ENCODE measurements at regions not wholly inside any gene's neighbourhood (a gene's known extent, or its start where the extent isn't known, plus 50 kb on each side); places are given as distances from the start of the nearest gene placed in this dataset.
"Not testable (repeated sequence)": the region's sequence is repeated elsewhere in the genome, so short reads cannot be mapped to it uniquely, and the experiment has no call there.

GRCh38 chr19:41511628-41512027, 64.3 kb upstream of the CEACAM21 start:
- CTCF ChIA-PET = no interaction called here
- H3K27me3 ChIP-seq (replicated peaks; ENCODE audit: insufficient read depth, low read depth, low read length, poor library complexity) = peaks cover 97% of the 10 kb centered on the region
- POLR2A ChIA-PET (ENCODE audit: low non-redundant PET) = no interaction called here
- intact Hi-C loops (cut with micrococcal nuclease; ENCODE audit: unreplicated experiment) = no loop called here
- DNase-seq (ENCODE audit: low spot score) = no peak
- no TSS peak for BruUV-seq (replicated peaks)
- H3K4me3 ChIP-seq (ENCODE audit: low read depth, low read length, poor library complexity, severe bottlenecking) = no peak overlapping the region
- no peak overlapping the region for H3K27ac ChIP-seq (ENCODE audit: low read depth, low read length, poor library complexity, severe bottlenecking)
- no peaks in the 10 kb centered on the region for H3K9me3 ChIP-seq (ENCODE audit: low read depth, low read length, poor library complexity, severe bottlenecking)
- no peaks in the 10 kb centered on the region for H3K4me1 ChIP-seq (ENCODE audit: insufficient read depth, low read length, poor library complexity, severe bottlenecking)
- H3K36me3 ChIP-seq (ENCODE audit: insufficient read depth, low read length, poor library complexity, severe bottlenecking) = no peaks in the 10 kb centered on the region
- no peak for TF ChIP-seq EZH2 (IDR thresholded peaks at IDR 0.05; ENCODE audit: borderline replicate concordance, low read depth, low read length, poor library complexity, severe bottlenecking)
- TF ChIP-seq CTCF (conservative IDR thresholded peaks at IDR 0.05; ENCODE audit: low read depth, low read length) = no peak

DNA sequence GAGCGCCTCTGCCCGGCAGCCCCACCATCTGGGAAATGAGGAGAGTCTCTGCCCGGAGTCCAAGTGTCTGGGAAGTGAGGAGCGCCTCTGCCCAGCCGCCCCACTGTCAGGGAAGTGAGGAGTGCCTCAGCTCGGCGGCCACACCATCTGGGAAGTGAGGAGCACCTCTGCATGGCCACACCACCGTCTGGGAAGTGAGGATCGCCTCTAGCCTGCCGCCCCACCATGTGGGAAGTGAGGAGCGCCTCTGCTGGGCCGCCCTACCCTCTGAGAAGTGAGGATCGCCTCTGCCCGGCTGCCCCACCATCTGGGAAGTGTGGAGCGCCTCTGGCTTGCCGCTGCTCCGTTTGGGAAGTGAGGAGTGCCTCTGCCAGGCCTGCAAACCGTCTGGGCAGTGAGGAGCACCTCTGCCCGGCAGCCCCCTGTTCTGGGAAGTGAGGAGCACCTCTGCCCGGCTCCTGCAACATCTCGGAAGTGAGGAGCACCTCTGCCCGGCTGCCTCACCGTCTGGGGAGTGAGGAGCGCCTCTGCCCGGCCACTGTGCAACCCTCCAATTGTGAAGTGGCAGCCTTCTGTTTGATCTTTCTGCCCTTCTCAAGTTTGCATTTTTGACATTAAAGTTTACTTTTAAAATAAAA, 60.8 kb upstream of the CEACAM21 start:
- H3K4me1 ChIP-seq (ENCODE audit: insufficient read depth, low read length, poor library complexity, severe bottlenecking) = no peaks in the 10 kb centered on the region
- H3K27me3 ChIP-seq (replicated peaks; ENCODE audit: insufficient read depth, low read depth, low read length, poor library complexity) = peaks cover 99% of the 10 kb centered on the region
- CTCF ChIA-PET = no interaction called here

GRCh38 chr19:41516292-41517171, 59.4 kb upstream of the CEACAM21 start:
- BruUV-seq (replicated peaks); CTCF ChIA-PET: not testable (repeated sequence)
- peak; percentile 41 for DNase-seq (ENCODE audit: low spot score)

More for the DNA sequence above, 60.8 kb upstream of the CEACAM21 start:
- DNase-seq (ENCODE audit: low spot score) = no peak
- H3K27ac ChIP-seq (ENCODE audit: low read depth, low read length, poor library complexity, severe bottlenecking) = no peak overlapping the region
- no TSS peak for BruUV-seq (replicated peaks)
- no peaks in the 10 kb centered on the region for H3K36me3 ChIP-seq (ENCODE audit: insufficient read depth, low read length, poor library complexity, severe bottlenecking)
- POLR2A ChIA-PET (ENCODE audit: low non-redundant PET) = no interaction called here
- intact Hi-C loops (cut with micrococcal nuclease; ENCODE audit: unreplicated experiment) = no loop called here
- H3K9me3 ChIP-seq (ENCODE audit: low read depth, low read length, poor library complexity, severe bottlenecking) = no peaks in the 10 kb centered on the region
- no peak overlapping the region for H3K4me3 ChIP-seq (ENCODE audit: low read depth, low read length, poor library complexity, severe bottlenecking)
- TF ChIP-seq CTCF (conservative IDR thresholded peaks at IDR 0.05; ENCODE audit: low read depth, low read length) = no peak
- TF ChIP-seq EZH2 (IDR thresholded peaks at IDR 0.05; ENCODE audit: borderline replicate concordance, low read depth, low read length, poor library complexity, severe bottlenecking) = no peak

More at GRCh38 chr19:41516292-41517171, 59.4 kb upstream of the CEACAM21 start:
- H3K4me3 ChIP-seq (ENCODE audit: low read depth, low read length, poor library complexity, severe bottlenecking); H3K27ac ChIP-seq (ENCODE audit: low read depth, low read length, poor library complexity, severe bottlenecking); intact Hi-C loops (cut with micrococcal nuclease; ENCODE audit: unreplicated experiment); H3K4me1 ChIP-seq (ENCODE audit: insufficient read depth, low read length, poor library complexity, severe bottlenecking); H3K36me3 ChIP-seq (ENCODE audit: insufficient read depth, low read length, poor library complexity, severe bottlenecking); POLR2A ChIA-PET (ENCODE audit: low non-redundant PET); H3K9me3 ChIP-seq (ENCODE audit: low read depth, low read length, poor library complexity, severe bottlenecking): not testable (repeated sequence)
- peaks cover 99% of the 10 kb centered on the region for H3K27me3 ChIP-seq (replicated peaks; ENCODE audit: insufficient read depth, low read depth, low read length, poor library complexity)
- peak; percentile 27; the same call in 1 of the 2 replicates for TF ChIP-seq CTCF (conservative IDR thresholded peaks at IDR 0.05; ENCODE audit: low read depth, low read length)
